Amygdala (tissue), 56 donors: ENCODE measurements at regions not wholly inside any gene's neighbourhood (a gene's known extent, or its start where the extent isn't known, plus 50 kb on each side); places are given as distances from the start of the nearest gene placed in this dataset.

Experiments
- DNase-seq, 56 donors: peaks; one replicate each; lab custom pipeline; 2025; lab: John Stamatoyannopoulos, UW

DNA sequence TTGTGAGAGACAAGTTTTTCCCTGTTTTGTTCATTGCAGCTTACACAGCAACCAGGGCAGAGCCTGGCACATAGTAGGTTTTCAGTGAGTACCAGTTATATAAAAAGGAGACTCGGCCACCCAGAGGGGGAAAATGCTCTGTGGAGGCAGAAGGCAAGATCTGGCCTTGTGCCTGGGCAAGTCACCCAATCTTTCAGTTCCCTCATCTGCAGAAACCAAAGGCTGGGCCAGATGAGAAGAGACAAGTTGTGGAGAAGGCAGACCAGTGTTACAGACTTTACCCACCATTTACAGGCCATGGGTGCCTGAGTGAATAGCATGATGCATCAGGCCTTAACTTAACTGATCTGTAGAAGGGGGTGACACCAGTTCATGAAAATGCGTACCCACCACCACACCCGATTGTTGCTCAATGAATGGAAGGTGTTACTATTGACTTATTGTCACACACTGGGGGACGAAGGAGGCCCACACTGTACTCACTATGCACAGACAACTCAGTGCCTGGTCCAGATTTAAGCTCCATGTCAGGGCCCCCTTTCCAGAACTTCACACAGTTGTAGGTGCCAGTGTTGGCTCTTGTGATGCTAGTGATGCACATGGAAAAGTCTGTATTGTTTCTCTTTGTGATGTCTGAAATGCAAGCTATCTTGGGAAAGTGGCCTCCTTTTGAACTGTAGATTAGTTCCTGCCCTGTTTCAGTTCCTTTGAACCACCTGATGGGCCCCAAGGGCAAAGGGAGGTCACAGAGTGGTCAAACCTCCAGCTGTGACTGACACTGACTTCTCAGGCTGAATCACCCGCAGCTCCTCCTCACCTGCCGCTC is 64.3 kb upstream of the SIRPG start:
- no peak for DNase-seq

- no peak for DNase-seq
These were observed 63.4 kb upstream of the SIRPG start for GRCh38 chr20:1720845-1721475.

GRCh38 chr20:1720226-1720625 is 62.6 kb upstream of the SIRPG start:
- DNase-seq = no peak

GRCh38 chr20:1718604-1719384 is 61.2 kb upstream of the SIRPG start:
- no peak for DNase-seq

DNA sequence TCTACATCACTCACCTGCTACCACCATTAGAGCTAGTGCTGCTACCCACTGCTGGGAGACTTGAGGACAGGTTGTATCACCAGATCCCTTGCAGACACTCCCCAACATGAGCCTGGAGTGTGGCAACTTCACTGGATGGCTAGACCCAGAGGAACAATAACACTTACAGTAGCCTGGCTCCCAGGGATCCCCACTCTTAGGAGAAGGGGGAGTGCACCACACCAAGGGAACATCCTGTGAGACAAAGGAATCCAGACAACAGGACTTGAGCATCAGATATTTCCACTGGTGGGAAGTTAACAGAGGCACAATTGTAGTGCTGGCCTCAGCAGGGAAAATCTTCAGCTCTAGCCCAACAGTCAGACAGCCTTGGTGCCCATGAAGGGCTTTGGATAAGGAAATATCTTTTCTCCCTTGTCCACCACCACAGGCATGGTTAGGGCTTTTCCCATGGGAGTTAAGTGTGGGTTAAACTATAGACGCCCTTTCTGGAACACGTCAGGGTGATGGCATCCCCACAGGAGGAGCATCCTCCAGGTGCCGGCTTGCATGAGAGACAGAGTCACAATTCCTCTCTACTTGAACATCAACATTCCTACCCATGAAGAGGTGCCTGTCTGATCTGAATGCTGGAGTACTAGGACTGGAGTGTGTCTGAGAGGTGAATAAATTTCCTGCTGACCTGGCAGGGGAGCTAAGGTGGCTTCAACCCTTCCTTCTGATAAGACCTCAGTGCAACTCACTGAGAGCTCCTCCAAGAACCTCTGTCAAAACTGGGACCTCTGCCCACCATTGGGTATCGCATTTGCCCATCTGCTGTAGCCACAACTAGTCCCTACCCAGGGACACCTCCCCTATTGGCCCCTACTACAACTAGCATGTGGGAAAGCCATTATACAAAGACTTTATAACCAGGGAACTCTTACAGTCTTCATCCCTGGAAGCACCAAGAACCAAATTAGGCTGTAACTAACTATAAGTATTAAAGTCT is 55.4 kb upstream of the SIRPG start:
- no peak for DNase-seq

DNA sequence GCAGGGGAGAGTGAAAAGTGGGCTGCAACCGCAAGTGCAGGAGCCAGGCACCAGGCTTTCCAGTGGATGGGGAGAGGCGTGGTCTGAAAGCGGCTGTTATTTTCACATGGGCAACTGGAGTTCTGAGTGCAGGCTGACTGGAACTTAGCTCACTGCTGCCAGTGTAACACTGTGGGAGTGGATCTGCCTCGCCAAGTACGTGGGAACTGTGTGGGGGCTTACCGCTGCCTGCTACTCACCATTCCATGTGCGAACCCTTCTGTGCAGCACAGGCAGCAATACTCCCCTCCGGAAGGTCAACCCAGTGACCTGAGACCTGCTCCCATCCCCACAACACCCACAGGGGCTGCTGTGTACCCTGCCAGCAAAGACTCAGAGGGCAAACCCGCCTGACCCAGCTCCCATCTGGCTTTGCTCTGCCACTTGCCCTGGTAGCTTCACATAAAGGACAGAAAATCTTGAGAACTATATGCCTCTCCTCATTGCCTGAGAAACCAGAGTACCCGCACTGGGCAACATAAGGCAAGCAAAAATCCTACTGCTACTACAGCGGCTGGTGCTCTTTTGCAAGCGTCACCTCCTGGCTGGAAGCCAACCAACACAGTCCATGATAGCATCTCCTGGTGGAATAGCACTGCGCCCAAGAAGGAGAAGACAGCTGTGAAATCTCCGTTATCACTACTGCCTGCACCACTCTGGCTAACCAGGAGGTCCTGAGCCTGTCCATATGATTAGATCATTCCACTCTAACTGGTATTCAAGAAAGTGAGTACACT is 54.4 kb upstream of the SIRPG start:
- DNase-seq = peak in 1 of 56 donors; percentile 18

GRCh38 chr20:1711266-1711665 is 53.7 kb upstream of the SIRPG start:
- no peak for DNase-seq

- no peak for DNase-seq
These were observed 52.9 kb upstream of the SIRPG start for GRCh38 chr20:1710484-1710883.

DNA sequence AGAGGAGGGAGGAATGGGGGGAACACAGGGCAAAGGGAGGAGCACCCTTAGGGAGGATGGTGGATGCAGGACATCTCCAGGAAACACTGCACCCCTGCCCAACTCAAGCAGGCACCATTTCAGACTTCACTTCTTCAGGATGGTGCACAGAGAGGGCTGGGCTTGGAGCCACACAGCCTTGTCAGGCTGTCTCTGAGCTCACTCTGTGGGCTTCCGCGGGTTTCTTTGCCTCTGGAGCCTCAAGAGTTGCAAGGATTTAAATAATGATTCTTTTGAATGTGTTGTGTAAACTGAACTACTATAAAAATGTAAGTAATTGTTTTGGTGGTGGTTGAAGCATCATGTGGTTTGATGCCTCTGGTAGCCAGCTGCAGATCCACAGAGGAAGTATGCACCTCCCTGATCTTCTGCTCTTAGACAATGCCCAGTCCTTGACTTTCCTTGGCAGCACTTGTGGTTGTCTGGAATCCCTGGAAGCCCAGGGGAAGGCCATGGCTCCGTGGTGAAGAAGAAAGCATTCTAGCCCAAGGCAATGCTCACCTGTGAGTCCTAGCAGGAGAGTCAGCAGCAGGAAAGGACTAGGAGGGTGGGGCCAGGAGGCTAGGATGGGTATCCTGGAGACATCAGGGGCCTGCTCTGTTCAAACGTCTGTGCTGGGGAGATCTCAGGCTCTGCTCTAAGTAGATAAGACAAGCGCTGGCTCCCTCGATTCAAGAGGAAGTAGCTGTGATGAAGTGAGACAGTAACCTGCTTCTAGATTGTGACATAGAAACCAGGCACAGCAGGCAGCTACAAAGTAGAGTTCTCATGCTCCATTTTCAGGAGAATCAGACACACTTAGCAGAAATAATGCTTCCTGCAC is 50.2 kb upstream of the SIRPG start:
- DNase-seq = no peak
